Mesodermal cell (in vitro differentiated cells): ENCODE measurements at regions not wholly inside any gene's neighbourhood (a gene's known extent, or its start where the extent isn't known, plus 50 kb on each side); places are given as distances from the start of the nearest gene placed in this dataset.

ENCODE experiments used
- H3K27ac ChIP-seq: 2 replicates; pipeline ENCODE4 v1.7.0; 2013; ENCODE audit warnings: mild to moderate bottlenecking, low read depth, low read length, moderate library complexity; ENCODE audit not compliant: severe bottlenecking
- H3K36me3 ChIP-seq: 2 replicates; pipeline ENCODE4 v1.7.1; 2013; ENCODE audit warnings: mild to moderate bottlenecking, low read length, moderate library complexity; ENCODE audit not compliant: control insufficient read depth, insufficient read depth
- H3K4me1 ChIP-seq: one replicate; pipeline ENCODE4 v1.7.1; 2013; ENCODE audit warnings: mild to moderate bottlenecking, low read length; ENCODE audit not compliant: insufficient read depth, control insufficient read depth, poor library complexity, severe bottlenecking
- H3K4me3 ChIP-seq: 2 replicates; pipeline ENCODE4 v1.7.0; 2013; ENCODE audit warnings: low read length, control low read depth, mild to moderate bottlenecking; ENCODE audit not compliant: insufficient read depth, poor library complexity, severe bottlenecking; ENCODE audit errors: extremely low read depth
- H3K9me3 ChIP-seq: 2 replicates; pipeline ENCODE4 v1.7.1; 2013; ENCODE audit warnings: mild to moderate bottlenecking, low read length, moderate library complexity; ENCODE audit not compliant: control insufficient read depth
- WGBS, 2 experiments: methylation state at CpG; one replicate each; pipeline ENCODE4 v1.1.5; 2013; ENCODE audit warnings: missing lambda C conversion rate in 2 of 2; ENCODE audit not compliant: insufficient coverage in 2 of 2; 5-methylcytosine and 5-hydroxymethylcytosine counted together

- Histone ChIP-seq H3K36me3 (no peaks in the 10 kb centered on the region), H3K4me1 (no peaks in the 10 kb centered on the region), H3K9me3 (no peaks in the 10 kb centered on the region), H3K27ac (no peak overlapping the region), H3K4me3 (no peak overlapping the region)
- WGBS, 2 experiments, result no CpG with 5 or more reads among the region's 1 CpG
Observed at GRCh38 chrY:19354857-19355173, 389.7 kb downstream of the KDM5D start.

- WGBS, 2 experiments, result 83 to 100% methylated on average over 1 to 2 of the region's 4 CpGs
- H3K4me3 ChIP-seq, result no peak overlapping the region
- H3K27ac ChIP-seq, result no peak overlapping the region
- no peaks in the 10 kb centered on the region for H3K9me3 ChIP-seq
- no peaks in the 10 kb centered on the region for H3K36me3 ChIP-seq
- no peaks in the 10 kb centered on the region for H3K4me1 ChIP-seq
Observed at GRCh38 chrY:19354061-19354856, 390.3 kb downstream of the KDM5D start.

DNA sequence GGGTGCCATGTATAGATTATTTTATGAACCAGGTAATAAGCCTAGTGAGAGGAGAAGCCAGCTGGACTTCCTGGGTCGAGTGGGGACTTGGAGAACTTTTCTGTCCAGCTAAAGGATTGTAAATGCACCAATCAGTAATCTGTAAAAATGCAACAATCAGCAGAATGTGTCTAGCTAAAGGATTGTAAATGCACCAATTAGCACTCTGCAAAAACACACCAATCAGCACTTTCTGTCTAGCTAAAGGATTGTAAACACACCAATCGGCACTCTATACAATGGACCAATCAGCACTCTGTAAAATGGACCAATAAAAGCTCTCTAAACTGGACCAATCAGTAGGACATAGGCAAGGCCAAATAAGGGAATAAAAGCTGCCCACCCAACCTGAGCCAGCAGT lies 392.9 kb downstream of the KDM5D start:
- WGBS, 2 experiments, result no CpG with 5 or more reads among the region's 2 CpGs

DNA sequence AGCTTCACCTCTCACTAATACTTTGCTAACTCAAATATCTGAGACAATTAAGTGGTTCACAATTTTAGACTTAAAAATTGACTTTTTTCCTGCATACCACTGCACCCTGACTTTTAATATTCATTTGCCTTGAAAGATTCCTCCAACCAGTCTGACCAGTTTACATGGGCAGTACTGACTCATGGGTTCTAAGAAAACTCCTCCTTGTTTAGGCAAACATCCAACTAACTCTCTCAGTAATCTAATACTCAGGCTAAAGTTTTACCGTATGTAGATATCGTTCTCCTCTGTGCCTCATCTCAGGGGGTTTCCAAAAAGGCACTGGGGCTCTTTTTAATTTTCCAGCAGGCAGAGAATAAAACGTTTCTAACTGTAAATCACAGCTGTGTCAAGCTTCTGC lies 422.8 kb downstream of the KDM5D start:
- no peaks in the 10 kb centered on the region for H3K4me1 ChIP-seq
- H3K36me3 ChIP-seq, result no peaks in the 10 kb centered on the region
- no peak overlapping the region for H3K4me3 ChIP-seq
- 67 to 68% methylated on average over 3 of the region's 3 CpGs for WGBS, 2 experiments
- no peak overlapping the region for H3K27ac ChIP-seq
- no peaks in the 10 kb centered on the region for H3K9me3 ChIP-seq

More for the DNA sequence above, 392.9 kb downstream of the KDM5D start:
- no peaks in the 10 kb centered on the region for H3K36me3 ChIP-seq
- no peaks in the 10 kb centered on the region for H3K4me1 ChIP-seq
- H3K4me3 ChIP-seq, result no peak overlapping the region
- no peaks in the 10 kb centered on the region for H3K9me3 ChIP-seq
- H3K27ac ChIP-seq, result no peak overlapping the region

- H3K4me1 ChIP-seq, result no peaks in the 10 kb centered on the region
- no peak overlapping the region for H3K4me3 ChIP-seq
- no peaks in the 10 kb centered on the region for H3K36me3 ChIP-seq
- H3K27ac ChIP-seq, result no peak overlapping the region
- no peaks in the 10 kb centered on the region for H3K9me3 ChIP-seq
- no CpG with 5 or more reads among the region's 3 CpGs for WGBS, 2 experiments
Observed at GRCh38 chrY:19319135-19319534, 425.4 kb downstream of the KDM5D start.

GRCh38 chrY:19317271-19317987 lies 427.1 kb downstream of the KDM5D start:
- no peak overlapping the region for H3K27ac ChIP-seq
- H3K4me1 ChIP-seq, result no peaks in the 10 kb centered on the region
- no peaks in the 10 kb centered on the region for H3K36me3 ChIP-seq
- H3K9me3 ChIP-seq, result no peaks in the 10 kb centered on the region
- no peak overlapping the region for H3K4me3 ChIP-seq
- no CpG with 5 or more reads among the region's 1 CpG for WGBS, 2 experiments

GRCh38 chrY:19307627-19308026 lies 436.9 kb downstream of the KDM5D start:
- Histone ChIP-seq H3K9me3 (no peaks in the 10 kb centered on the region), H3K4me1 (no peaks in the 10 kb centered on the region), H3K4me3 (no peak overlapping the region), H3K36me3 (no peaks in the 10 kb centered on the region), H3K27ac (no peak overlapping the region)

GRCh38 chrY:19303136-19303535 lies 441.4 kb downstream of the KDM5D start:
- H3K4me1 ChIP-seq, result no peaks in the 10 kb centered on the region
- no peaks in the 10 kb centered on the region for H3K9me3 ChIP-seq
- H3K36me3 ChIP-seq, result no peaks in the 10 kb centered on the region
- H3K4me3 ChIP-seq, result no peak overlapping the region
- no peak overlapping the region for H3K27ac ChIP-seq

DNA sequence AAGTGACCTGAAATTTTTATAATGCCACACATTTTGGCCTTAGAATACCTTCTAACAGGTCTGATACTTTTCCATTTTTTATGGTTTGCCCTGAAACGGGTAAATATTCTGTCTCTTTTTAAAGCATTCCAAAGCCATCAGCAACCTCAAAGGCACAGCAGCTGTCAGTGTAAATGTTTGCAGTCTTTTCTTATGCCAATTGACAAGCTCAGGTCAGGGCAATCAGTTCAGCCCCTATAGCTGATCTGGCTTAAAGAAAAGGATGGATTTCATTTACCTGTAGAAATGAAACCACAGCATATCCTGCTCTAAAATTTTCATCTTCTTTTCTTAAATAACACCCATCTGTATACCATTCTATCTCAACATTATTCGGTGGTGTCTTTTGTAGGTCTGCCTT lies 453.6 kb downstream of the KDM5D start:
- no peak overlapping the region for H3K4me3 ChIP-seq
- no peaks in the 10 kb centered on the region for H3K9me3 ChIP-seq
- no peaks in the 10 kb centered on the region for H3K4me1 ChIP-seq
- WGBS, 2 experiments, result no CpG with 5 or more reads among the region's 2 CpGs
- no peak overlapping the region for H3K27ac ChIP-seq
- no peaks in the 10 kb centered on the region for H3K36me3 ChIP-seq

DNA sequence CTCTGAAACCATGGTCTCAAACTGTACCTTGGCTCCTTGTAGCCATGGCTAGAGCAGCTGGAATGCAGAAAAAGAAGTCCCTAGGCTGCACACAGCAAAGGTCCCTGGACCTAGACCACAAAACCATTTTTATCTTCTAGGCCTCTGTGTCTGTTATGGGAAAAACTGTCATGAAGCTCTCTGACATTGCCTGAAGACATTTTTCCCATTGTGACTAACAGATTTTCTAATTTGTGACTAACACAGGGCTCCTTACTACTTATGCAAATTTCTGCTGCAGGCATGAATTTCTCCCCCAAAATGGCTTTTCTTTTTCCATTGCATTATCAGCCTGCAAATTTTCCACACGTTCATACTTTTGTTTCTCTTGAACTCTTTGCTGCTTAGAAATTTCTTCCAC lies 470.4 kb downstream of the KDM5D start:
- no CpG with 5 or more reads among the region's 1 CpG for WGBS, 2 experiments
- Histone ChIP-seq H3K9me3 (no peaks in the 10 kb centered on the region), H3K27ac (no peak overlapping the region), H3K4me1 (no peaks in the 10 kb centered on the region), H3K36me3 (no peaks in the 10 kb centered on the region), H3K4me3 (no peak overlapping the region)

GRCh38 chrY:19268331-19268730 lies 476.2 kb downstream of the KDM5D start:
- no peaks in the 10 kb centered on the region for H3K4me1 ChIP-seq
- WGBS, 2 experiments, result no CpG with 5 or more reads among the region's 2 CpGs
- H3K36me3 ChIP-seq, result no peaks in the 10 kb centered on the region
- no peak overlapping the region for H3K4me3 ChIP-seq
- no peak overlapping the region for H3K27ac ChIP-seq
- H3K9me3 ChIP-seq, result no peaks in the 10 kb centered on the region
